ENCODE measurements at regions not wholly inside any gene's neighbourhood (a gene's known extent, or its start where the extent isn't known, plus 50 kb on each side); places are given as distances from the start of the nearest gene placed in this dataset.

DNA sequence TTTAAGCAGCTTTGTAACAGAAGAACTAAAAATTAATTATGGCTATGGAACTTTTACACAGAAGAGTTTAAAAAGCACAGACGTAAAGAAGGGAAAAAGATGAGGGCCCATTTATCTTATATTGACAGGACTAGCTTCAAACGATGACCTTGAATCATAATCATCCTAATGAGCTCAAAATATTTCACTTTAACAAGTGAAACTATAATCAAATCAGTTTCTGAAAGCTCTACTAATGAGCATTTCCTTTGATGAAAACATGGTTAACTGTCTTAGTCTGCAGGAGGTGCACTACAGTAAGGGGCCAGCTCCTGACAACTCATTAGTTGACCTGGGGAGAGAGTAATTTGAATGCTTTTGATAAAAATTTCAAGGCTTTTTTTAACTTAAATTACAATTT lies 228.0 kb upstream of the DEFB112 start:
- no peaks in the 10 kb centered on the region for H3K27me3 Mint-ChIP-seq
- H3K36me3 Mint-ChIP-seq (ENCODE audit: insufficient read depth), result no peaks in the 10 kb centered on the region
- no peak overlapping the region for H3K27ac Mint-ChIP-seq
- H3K4me3 Mint-ChIP-seq (ENCODE audit: low read depth), result no peak overlapping the region
- TF ChIP-seq, protein P1, sequence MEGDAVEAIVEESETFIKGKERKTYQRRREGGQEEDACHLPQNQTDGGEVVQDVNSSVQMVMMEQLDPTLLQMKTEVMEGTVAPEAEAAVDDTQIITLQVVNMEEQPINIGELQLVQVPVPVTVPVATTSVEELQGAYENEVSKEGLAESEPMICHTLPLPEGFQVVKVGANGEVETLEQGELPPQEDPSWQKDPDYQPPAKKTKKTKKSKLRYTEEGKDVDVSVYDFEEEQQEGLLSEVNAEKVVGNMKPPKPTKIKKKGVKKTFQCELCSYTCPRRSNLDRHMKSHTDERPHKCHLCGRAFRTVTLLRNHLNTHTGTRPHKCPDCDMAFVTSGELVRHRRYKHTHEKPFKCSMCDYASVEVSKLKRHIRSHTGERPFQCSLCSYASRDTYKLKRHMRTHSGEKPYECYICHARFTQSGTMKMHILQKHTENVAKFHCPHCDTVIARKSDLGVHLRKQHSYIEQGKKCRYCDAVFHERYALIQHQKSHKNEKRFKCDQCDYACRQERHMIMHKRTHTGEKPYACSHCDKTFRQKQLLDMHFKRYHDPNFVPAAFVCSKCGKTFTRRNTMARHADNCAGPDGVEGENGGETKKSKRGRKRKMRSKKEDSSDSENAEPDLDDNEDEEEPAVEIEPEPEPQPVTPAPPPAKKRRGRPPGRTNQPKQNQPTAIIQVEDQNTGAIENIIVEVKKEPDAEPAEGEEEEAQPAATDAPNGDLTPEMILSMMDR (IDR thresholded peaks at IDR 0.05; ENCODE audit: unreplicated experiment), result no peak
- H3K4me1 Mint-ChIP-seq (ENCODE audit: low read depth), result no peaks in the 10 kb centered on the region
- no peaks in the 10 kb centered on the region for H3K9me3 Mint-ChIP-seq (ENCODE audit: low read depth)
- no peak for DNase-seq (ENCODE audit: low spot score, unreplicated experiment)

DNA sequence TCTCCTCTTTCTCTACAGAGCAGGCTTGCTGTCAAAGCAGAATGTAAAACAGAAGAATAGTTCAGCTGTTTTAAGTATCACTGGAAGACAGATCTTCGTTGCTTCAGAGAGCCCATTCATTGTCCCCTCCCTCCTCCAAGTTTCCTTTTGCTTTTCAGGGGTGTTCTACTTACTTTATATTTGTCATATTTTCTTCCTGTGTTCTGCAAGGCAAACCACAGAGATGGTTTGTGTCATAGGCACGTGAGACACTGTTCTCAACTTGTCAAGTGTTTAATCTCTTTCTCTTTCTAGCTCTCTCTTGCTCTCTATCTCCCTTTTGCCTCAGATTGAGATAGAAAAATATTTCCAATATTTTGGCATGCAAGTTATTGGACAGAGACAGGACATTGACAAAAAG lies 228.9 kb upstream of the DEFB112 start:
- TF ChIP-seq, protein P1 (IDR thresholded peaks at IDR 0.05; ENCODE audit: unreplicated experiment), result no peak
- DNase-seq (ENCODE audit: low spot score, unreplicated experiment), result no peak
- H3K27me3 Mint-ChIP-seq, result no peaks in the 10 kb centered on the region
- no peaks in the 10 kb centered on the region for H3K4me1 Mint-ChIP-seq (ENCODE audit: low read depth)
- no peak overlapping the region for H3K4me3 Mint-ChIP-seq (ENCODE audit: low read depth)
- no peaks in the 10 kb centered on the region for H3K9me3 Mint-ChIP-seq (ENCODE audit: low read depth)
- no peaks in the 10 kb centered on the region for H3K36me3 Mint-ChIP-seq (ENCODE audit: insufficient read depth)
- H3K27ac Mint-ChIP-seq, result no peak overlapping the region

DNA sequence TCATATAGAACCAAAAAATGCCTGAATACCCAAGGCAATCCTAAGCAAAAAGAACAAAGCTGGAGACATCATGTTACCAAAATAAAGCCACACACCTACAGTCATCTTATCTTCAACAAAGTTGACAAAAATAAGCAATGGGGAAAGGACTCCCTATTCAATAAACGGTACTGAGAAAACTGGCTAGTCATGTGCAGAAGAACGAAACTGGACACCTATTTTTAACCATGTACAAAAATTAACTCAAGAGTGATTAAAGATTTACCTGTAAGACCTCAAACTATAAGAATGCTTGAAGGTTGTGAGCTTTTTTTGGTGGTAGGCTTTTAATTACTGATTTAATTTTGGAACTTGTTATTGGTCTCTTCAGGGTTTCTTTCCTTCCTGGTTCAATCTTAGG lies 236.0 kb upstream of the DEFB112 start:
- TF ChIP-seq, protein P1 (IDR thresholded peaks at IDR 0.05; ENCODE audit: unreplicated experiment), result no peak
- no peak overlapping the region for H3K27ac Mint-ChIP-seq
- H3K9me3 Mint-ChIP-seq (ENCODE audit: low read depth), result no peaks in the 10 kb centered on the region
- no peak for DNase-seq (ENCODE audit: low spot score, unreplicated experiment)
- no peaks in the 10 kb centered on the region for H3K36me3 Mint-ChIP-seq (ENCODE audit: insufficient read depth)
- H3K4me3 Mint-ChIP-seq (ENCODE audit: low read depth), result no peak overlapping the region
- no peaks in the 10 kb centered on the region for H3K4me1 Mint-ChIP-seq (ENCODE audit: low read depth)
- no peaks in the 10 kb centered on the region for H3K27me3 Mint-ChIP-seq

DNA sequence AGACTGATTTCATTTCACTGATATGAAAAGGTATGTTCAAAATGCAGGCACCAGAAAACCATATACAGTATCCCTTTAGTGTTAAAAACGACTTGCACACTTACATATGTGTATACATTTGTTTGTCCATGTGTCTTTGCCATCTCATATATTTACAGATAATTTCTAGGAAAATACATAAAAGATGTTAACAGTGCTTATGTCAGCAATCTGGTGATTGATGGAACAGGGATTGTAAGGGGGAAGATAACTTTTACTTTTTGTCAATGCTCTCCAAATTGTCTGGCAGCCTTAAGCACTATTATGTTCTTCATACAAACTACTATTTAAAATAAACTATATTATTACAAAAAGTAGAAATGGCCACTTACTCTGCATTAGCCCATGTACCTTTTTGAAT lies 238.5 kb upstream of the DEFB112 start:
- Mint-ChIP-seq H3K4me1 (ENCODE audit: low read depth) (peaks cover 7% of the 10 kb centered on the region), H3K27ac (no peak overlapping the region), H3K9me3 (ENCODE audit: low read depth) (no peaks in the 10 kb centered on the region), H3K36me3 (ENCODE audit: insufficient read depth) (no peaks in the 10 kb centered on the region), H3K4me3 (ENCODE audit: low read depth) (no peak overlapping the region), H3K27me3 (no peaks in the 10 kb centered on the region)
- no peak for DNase-seq (ENCODE audit: low spot score, unreplicated experiment)
- TF ChIP-seq, protein P1 (IDR thresholded peaks at IDR 0.05; ENCODE audit: unreplicated experiment), result no peak

DNA sequence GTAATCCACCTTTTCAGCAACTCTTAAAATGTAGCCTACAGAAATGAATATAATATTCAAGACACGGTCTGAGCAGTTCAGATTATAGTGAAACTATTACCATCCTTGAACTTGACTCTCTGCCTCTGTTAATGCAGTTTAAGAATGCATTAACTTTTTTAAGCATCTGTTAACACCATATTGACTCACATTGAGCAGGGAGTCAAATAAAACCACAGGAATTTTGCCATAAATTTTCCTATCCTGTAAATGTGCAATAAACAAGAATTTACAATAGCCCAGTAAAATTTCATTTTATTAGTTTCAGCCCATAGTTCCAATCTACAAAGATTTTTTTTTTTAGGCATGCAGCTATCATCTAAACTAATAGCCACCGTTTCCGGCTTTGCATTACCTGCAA lies 239.2 kb upstream of the DEFB112 start:
- no peak overlapping the region for H3K27ac Mint-ChIP-seq
- H3K4me3 Mint-ChIP-seq (ENCODE audit: low read depth), result no peak overlapping the region
- H3K9me3 Mint-ChIP-seq (ENCODE audit: low read depth), result no peaks in the 10 kb centered on the region
- no peaks in the 10 kb centered on the region for H3K27me3 Mint-ChIP-seq
- H3K4me1 Mint-ChIP-seq (ENCODE audit: low read depth), result peaks cover 7% of the 10 kb centered on the region
- TF ChIP-seq, protein P1 (IDR thresholded peaks at IDR 0.05; ENCODE audit: unreplicated experiment), result no peak
- no peaks in the 10 kb centered on the region for H3K36me3 Mint-ChIP-seq (ENCODE audit: insufficient read depth)
- DNase-seq (ENCODE audit: low spot score, unreplicated experiment), result no peak
